OCI-LY7 (cell line): ENCODE measurements at regions not wholly inside any gene's neighbourhood (a gene's known extent, or its start where the extent isn't known, plus 50 kb on each side); places are given as distances from the start of the nearest gene placed in this dataset.

Experiments used
- CTCF ChIP-seq: fragments of 200-600 bp; sonication (generic); conservative IDR thresholded peaks from 2 replicates; pipeline ENCODE4 v1.5.1; 2014; ENCODE audit warnings: mild to moderate bottlenecking, antibody characterized with exemption, low read length, moderate library complexity, mixed read lengths
- EZH2phosphoT487 ChIP-seq: fragments of 200-600 bp; sonication (generic); IDR thresholded peaks from 2 replicates; pipeline ENCODE4 v1.6.1; 2018; ENCODE audit warnings: low read depth, borderline replicate concordance, mild to moderate bottlenecking, mixed run types, antibody characterized with exemption, low read length, moderate library complexity, mixed read lengths

- TF ChIP-seq CTCF (no peak), EZH2phosphoT487 (no peak)
Observed at GRCh38 chr10:45518741-45519140, 144.7 kb downstream of the ALOX5 start.
